Karpas-422 (cell line): ENCODE measurements at regions not wholly inside any gene's neighbourhood (a gene's known extent, or its start where the extent isn't known, plus 50 kb on each side); places are given as distances from the start of the nearest gene placed in this dataset.
"Not testable (repeated sequence)": the region's sequence is repeated elsewhere in the genome, so short reads cannot be mapped to it uniquely, and the experiment has no call there.

Experiments used
- DNase-seq: peaks from one replicate; pipeline ENCODE4 v3.0.0-alpha.2; 2015
- H2AFZ ChIP-seq: fragments of 200-600 bp; sonication (generic); 2 replicates; pipeline ENCODE4 v1.6.1; 2014; ENCODE audit warnings: antibody characterized with exemption, low read length, mixed read lengths
- H3K27ac ChIP-seq: fragments of 200-600 bp; sonication (generic); 2 replicates; pipeline ENCODE4 v1.5.1; 2014; ENCODE audit warnings: mild to moderate bottlenecking, low read length, moderate library complexity
- H3K27me3 ChIP-seq: fragments of 200-600 bp; sonication (generic); 2 replicates; pipeline ENCODE4 v1.6.1; 2014; ENCODE audit warnings: low read length, mixed read lengths
- H3K36me3 ChIP-seq: fragments of 200-600 bp; sonication (generic); 2 replicates; pipeline ENCODE4 v1.6.1; 2014; ENCODE audit warnings: low read length, mixed read lengths; ENCODE audit not compliant: insufficient read depth
- H3K4me1 ChIP-seq: fragments of 200-600 bp; sonication (generic); 2 replicates; pipeline ENCODE4 v1.6.1; 2014; ENCODE audit warnings: mild to moderate bottlenecking, low read length, mixed read lengths
- H3K4me2 ChIP-seq: fragments of 200-600 bp; sonication (generic); 2 replicates; pipeline ENCODE4 v1.6.1; 2014; ENCODE audit warnings: low read length, low read depth, mild to moderate bottlenecking; ENCODE audit not compliant: poor library complexity, severe bottlenecking
- H3K4me3 ChIP-seq: fragments of 200-600 bp; sonication (generic); 2 replicates; pipeline ENCODE4 v1.5.1; 2014; ENCODE audit warnings: mild to moderate bottlenecking, antibody characterized with exemption, low read length, mixed read lengths
- H3K79me2 ChIP-seq: fragments of 200-600 bp; sonication (generic); 2 replicates; pipeline ENCODE4 v1.6.1; 2014; ENCODE audit warnings: mild to moderate bottlenecking, low read length, mixed read lengths
- H3K9ac ChIP-seq: fragments of 200-600 bp; sonication (generic); 2 replicates; pipeline ENCODE4 v1.6.0; 2014; ENCODE audit warnings: low read length
- H3K9me2 ChIP-seq: fragments of 200-600 bp; sonication (generic), shearing (Covaris generic); replicated peaks from 2 replicates; pipeline ENCODE4 v1.6.0; 2014; ENCODE audit warnings: mild to moderate bottlenecking, low read length, moderate library complexity; ENCODE audit not compliant: insufficient read depth
- H3K9me3 ChIP-seq: fragments of 300-700, 200-600 bp; sonication (generic); 2 replicates; pipeline ENCODE4 v1.6.1; 2014; ENCODE audit warnings: low read length, mixed read lengths
- H4K20me1 ChIP-seq: fragments of 200-600 bp; sonication (generic); 2 replicates; pipeline ENCODE4 v1.6.1; 2014; ENCODE audit warnings: mild to moderate bottlenecking, antibody characterized with exemption, low read length, low read depth; ENCODE audit not compliant: insufficient read depth

- Histone ChIP-seq H3K4me2 (no peak overlapping the region), H2AFZ (no peak overlapping the region), H3K9me2 (no peaks in the 10 kb centered on the region), H4K20me1 (no peaks in the 10 kb centered on the region), H3K9ac (no peak overlapping the region), H3K4me1 (peaks cover 13% of the 10 kb centered on the region), H3K27me3 (no peaks in the 10 kb centered on the region), H3K36me3 (no peaks in the 10 kb centered on the region), H3K4me3 (no peak overlapping the region), H3K79me2 (no peaks in the 10 kb centered on the region), H3K27ac (no peak overlapping the region), H3K9me3 (no peaks in the 10 kb centered on the region)
- no peak for DNase-seq
These were observed 261.1 kb upstream of the TRIB2 start for GRCh38 chr2:12455661-12456060.

GRCh38 chr2:12456293-12457106 is 260.2 kb upstream of the TRIB2 start:
- DNase-seq: peak; percentile 82
- peak overlapping the region; percentile 25 for H3K4me3 ChIP-seq
- H3K27me3 ChIP-seq: no peaks in the 10 kb centered on the region
- peaks cover 13% of the 10 kb centered on the region for H3K4me1 ChIP-seq
- H3K27ac ChIP-seq: no peak overlapping the region
- H3K79me2 ChIP-seq: no peaks in the 10 kb centered on the region
- peak overlapping the region; percentile 50 for H3K4me2 ChIP-seq
- no peaks in the 10 kb centered on the region for H3K9me3 ChIP-seq
- peak overlapping the region; percentile 18 for H3K9ac ChIP-seq
- no peaks in the 10 kb centered on the region for H3K9me2 ChIP-seq
- no peaks in the 10 kb centered on the region for H3K36me3 ChIP-seq
- H4K20me1 ChIP-seq: no peaks in the 10 kb centered on the region
- H2AFZ ChIP-seq: peak overlapping the region; percentile 85; the same call in 1 of the 2 replicates

DNA sequence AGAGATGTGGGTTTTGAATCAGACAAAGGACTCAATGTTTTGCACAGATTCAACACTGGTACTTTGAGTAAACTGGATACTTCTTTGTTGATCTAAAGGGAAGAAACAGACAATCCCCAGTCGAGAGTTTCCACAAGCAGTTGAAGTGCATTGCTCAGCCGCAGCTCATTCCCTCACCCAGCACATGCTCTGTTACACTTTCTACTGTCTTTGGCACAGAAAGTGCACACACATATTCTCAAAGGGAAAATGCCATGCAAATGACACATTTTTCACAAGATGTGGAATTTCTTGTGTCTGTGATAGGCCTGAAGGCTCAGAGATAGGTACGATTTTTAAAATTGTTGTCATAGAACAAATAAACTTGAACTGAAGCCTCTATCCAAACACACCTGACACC is 258.9 kb upstream of the TRIB2 start:
- H3K9me2 ChIP-seq: no peaks in the 10 kb centered on the region
- no peak for DNase-seq
- H3K27me3 ChIP-seq: no peaks in the 10 kb centered on the region
- no peak overlapping the region for H3K4me3 ChIP-seq
- H3K9me3 ChIP-seq: no peaks in the 10 kb centered on the region
- H3K27ac ChIP-seq: no peak overlapping the region
- H3K4me1 ChIP-seq: peaks cover 10% of the 10 kb centered on the region
- no peak overlapping the region for H2AFZ ChIP-seq
- H3K79me2 ChIP-seq: no peaks in the 10 kb centered on the region
- no peaks in the 10 kb centered on the region for H4K20me1 ChIP-seq
- H3K4me2 ChIP-seq: no peak overlapping the region
- no peaks in the 10 kb centered on the region for H3K36me3 ChIP-seq
- no peak overlapping the region for H3K9ac ChIP-seq

DNA sequence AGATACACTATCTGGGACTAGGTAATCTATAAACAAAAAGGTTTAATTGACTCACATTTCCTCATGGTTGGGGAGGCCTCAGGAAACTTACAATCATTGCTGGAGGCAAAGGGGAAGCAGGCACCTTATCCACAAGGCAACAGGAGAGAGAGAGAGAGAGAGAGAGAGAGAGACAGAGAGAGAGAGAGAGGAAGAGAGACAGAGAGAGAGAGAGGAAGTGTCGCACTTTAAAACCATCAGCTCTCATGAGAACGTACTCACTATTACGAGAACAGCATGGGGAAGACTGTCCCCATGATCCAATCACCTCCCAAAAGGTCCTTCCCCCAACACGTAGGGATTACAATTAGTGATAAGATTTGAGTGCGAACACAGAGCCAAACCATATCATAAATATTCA is 253.5 kb upstream of the TRIB2 start:
- Histone ChIP-seq H3K9me3 (no peaks in the 10 kb centered on the region), H3K79me2 (no peaks in the 10 kb centered on the region), H3K4me2 (no peak overlapping the region), H3K9me2 (no peaks in the 10 kb centered on the region), H3K4me1 (no peaks in the 10 kb centered on the region), H2AFZ (no peak overlapping the region), H3K27me3 (no peaks in the 10 kb centered on the region), H3K27ac (no peak overlapping the region), H3K4me3 (no peak overlapping the region), H3K9ac (no peak overlapping the region), H3K36me3 (no peaks in the 10 kb centered on the region), H4K20me1 (no peaks in the 10 kb centered on the region)
- DNase-seq: no peak

DNA sequence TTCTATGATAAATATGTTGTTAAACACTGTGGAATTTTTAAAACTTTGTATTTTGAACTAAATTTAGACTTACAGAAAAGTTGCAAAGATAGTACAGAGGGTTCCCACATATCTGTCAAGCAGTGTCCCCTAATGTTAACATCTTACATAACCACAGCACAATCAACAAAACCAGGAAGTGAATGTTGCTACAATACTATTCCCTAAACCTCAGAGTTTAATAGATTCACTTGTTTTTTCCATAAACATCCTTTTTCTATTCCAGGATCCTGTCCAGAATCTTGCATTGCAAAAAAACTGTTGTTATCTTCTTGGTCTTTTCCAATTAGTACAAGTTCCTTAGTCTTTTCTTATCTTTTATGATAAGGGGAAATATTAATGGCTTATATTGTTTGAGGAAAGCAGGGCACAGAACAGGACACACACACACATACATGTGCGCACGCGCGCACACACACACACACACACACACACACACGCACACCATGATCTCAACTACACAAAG is 251.1 kb upstream of the TRIB2 start:
- Histone ChIP-seq H3K36me3 (no peaks in the 10 kb centered on the region), H3K4me3 (no peak overlapping the region), H3K9ac (no peak overlapping the region), H2AFZ (no peak overlapping the region), H4K20me1 (no peaks in the 10 kb centered on the region), H3K9me3 (no peaks in the 10 kb centered on the region), H3K4me1 (no peaks in the 10 kb centered on the region), H3K4me2 (no peak overlapping the region), H3K79me2 (no peaks in the 10 kb centered on the region), H3K9me2 (no peaks in the 10 kb centered on the region), H3K27ac (no peak overlapping the region), H3K27me3 (no peaks in the 10 kb centered on the region)
- no peak for DNase-seq

DNA sequence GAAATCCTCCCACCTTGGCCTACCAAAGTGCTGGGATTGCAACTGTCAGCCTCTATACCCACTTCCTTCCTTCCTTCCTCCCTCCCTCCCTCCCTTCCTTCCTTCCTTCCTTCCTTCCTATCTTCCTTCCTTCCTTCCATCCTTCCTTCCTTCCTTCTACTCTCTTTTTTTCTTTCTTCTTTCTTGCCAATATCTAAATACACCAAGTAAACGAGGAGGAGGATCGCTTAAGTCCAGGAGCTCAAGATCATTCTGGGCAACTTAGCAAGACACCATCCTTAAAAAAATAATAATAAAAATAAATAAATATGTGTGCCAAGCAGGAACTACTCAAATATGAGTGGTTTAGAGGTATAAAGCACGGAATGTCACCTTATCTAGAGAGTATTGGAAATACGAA is 249.4 kb upstream of the TRIB2 start:
- Histone ChIP-seq H3K4me1 (no peaks in the 10 kb centered on the region), H2AFZ (no peak overlapping the region), H3K79me2 (no peaks in the 10 kb centered on the region), H3K9me3 (no peaks in the 10 kb centered on the region), H3K9ac (no peak overlapping the region), H4K20me1 (no peaks in the 10 kb centered on the region), H3K27me3 (no peaks in the 10 kb centered on the region), H3K36me3 (no peaks in the 10 kb centered on the region), H3K9me2 (no peaks in the 10 kb centered on the region), H3K4me2 (no peak overlapping the region), H3K27ac (no peak overlapping the region), H3K4me3 (no peak overlapping the region)
- no peak for DNase-seq

DNA sequence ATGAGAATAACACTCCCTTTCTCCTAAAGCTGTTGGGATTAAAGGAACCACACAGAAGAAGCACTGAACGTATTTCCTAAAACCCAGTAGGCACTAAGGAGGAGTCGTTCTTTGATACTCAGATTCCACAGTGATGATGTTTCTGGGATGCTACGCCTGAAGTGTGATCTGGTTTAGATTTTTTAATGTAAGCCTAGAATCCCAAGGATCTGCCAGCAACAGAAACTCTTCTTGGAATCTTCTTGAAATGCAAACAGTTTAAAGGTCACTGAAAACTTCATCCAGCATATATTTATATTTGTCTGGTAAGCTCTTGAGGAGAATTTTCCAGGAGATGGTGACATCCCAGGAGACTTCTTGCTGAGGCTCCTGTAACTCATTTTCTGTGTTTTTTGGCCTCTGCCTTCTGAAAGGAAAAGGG is 247.6 kb upstream of the TRIB2 start:
- no peaks in the 10 kb centered on the region for H3K27me3 ChIP-seq

GRCh38 chr2:12472265-12472664 is 244.5 kb upstream of the TRIB2 start:
- H3K9me3 ChIP-seq, H3K4me3 ChIP-seq, H2AFZ ChIP-seq, H3K36me3 ChIP-seq, H3K27me3 ChIP-seq, H4K20me1 ChIP-seq, H3K79me2 ChIP-seq, DNase-seq, H3K27ac ChIP-seq, H3K4me1 ChIP-seq, H3K9ac ChIP-seq, H3K9me2 ChIP-seq, H3K4me2 ChIP-seq: not testable (repeated sequence)

More for the DNA sequence above, 247.6 kb upstream of the TRIB2 start:
- no peak overlapping the region for H3K4me3 ChIP-seq
- no peak overlapping the region for H3K27ac ChIP-seq
- H3K4me1 ChIP-seq: no peaks in the 10 kb centered on the region
- no peaks in the 10 kb centered on the region for H3K79me2 ChIP-seq
- H3K9me2 ChIP-seq: no peaks in the 10 kb centered on the region
- no peaks in the 10 kb centered on the region for H4K20me1 ChIP-seq
- DNase-seq: no peak
- H2AFZ ChIP-seq: no peak overlapping the region
- no peaks in the 10 kb centered on the region for H3K36me3 ChIP-seq
- no peak overlapping the region for H3K9ac ChIP-seq
- H3K9me3 ChIP-seq: no peaks in the 10 kb centered on the region
- no peak overlapping the region for H3K4me2 ChIP-seq
